Fibroblast of upper back skin (primary cell): ENCODE measurements at regions not wholly inside any gene's neighbourhood (a gene's known extent, or its start where the extent isn't known, plus 50 kb on each side); places are given as distances from the start of the nearest gene placed in this dataset.

Experiments used
- DNase-seq: peaks from one replicate; pipeline ENCODE4 v3.0.0-alpha.2; 2013

- no peak for DNase-seq
Measured at GRCh38 chr10:88023676-88024075, 160.3 kb downstream of the PTEN start.

GRCh38 chr10:88026031-88026430 lies 162.6 kb downstream of the PTEN start:
- no peak for DNase-seq

GRCh38 chr10:88027570-88027969 lies 164.1 kb downstream of the PTEN start:
- no peak for DNase-seq

GRCh38 chr10:88028072-88028471 lies 164.6 kb downstream of the PTEN start:
- DNase-seq, result no peak

GRCh38 chr10:88028654-88029053 lies 165.2 kb downstream of the PTEN start:
- DNase-seq, result no peak

GRCh38 chr10:88032566-88032965 lies 169.1 kb downstream of the PTEN start:
- peak; percentile 88 for DNase-seq

- DNase-seq, result no peak
Measured at GRCh38 chr10:88033385-88033784, 170.0 kb downstream of the PTEN start.

- DNase-seq, result no peak
Measured at GRCh38 chr10:88033793-88034192, 170.4 kb downstream of the PTEN start.

- DNase-seq, result no peak
Measured at GRCh38 chr10:88036126-88036525, 172.7 kb downstream of the PTEN start.

- DNase-seq, result no peak
Measured at GRCh38 chr10:88037623-88038022, 174.2 kb downstream of the PTEN start.

GRCh38 chr10:88038268-88038667 lies 174.8 kb downstream of the PTEN start:
- peak; percentile 96 for DNase-seq

GRCh38 chr10:88039496-88040200 lies 176.2 kb downstream of the PTEN start:
- DNase-seq, result peak; percentile 64

- peak; percentile 59 for DNase-seq
Measured at GRCh38 chr10:88041243-88042159, 178.1 kb downstream of the PTEN start.

- DNase-seq, result peak; percentile 89
Measured at GRCh38 chr10:88042160-88043100, 179.0 kb downstream of the PTEN start.

GRCh38 chr10:88045096-88045495 lies 181.7 kb downstream of the PTEN start:
- peak; percentile 71 for DNase-seq

GRCh38 chr10:88045656-88046415 lies 182.4 kb downstream of the PTEN start:
- DNase-seq, result peak; percentile 50

GRCh38 chr10:88047579-88047978 lies 184.2 kb downstream of the PTEN start:
- no peak for DNase-seq

GRCh38 chr10:88048312-88048711 lies 184.9 kb downstream of the PTEN start:
- DNase-seq, result peak; percentile 75

- no peak for DNase-seq
Measured at GRCh38 chr10:88049204-88049603, 185.8 kb downstream of the PTEN start.

- no peak for DNase-seq
Measured at GRCh38 chr10:88057720-88058119, 194.3 kb downstream of the PTEN start.

GRCh38 chr10:88058750-88059149 lies 195.3 kb downstream of the PTEN start:
- DNase-seq, result no peak

GRCh38 chr10:88059190-88059589 lies 195.8 kb downstream of the PTEN start:
- no peak for DNase-seq
